Neural cell (in vitro differentiated cells): ENCODE measurements at regions not wholly inside any gene's neighbourhood (a gene's known extent, or its start where the extent isn't known, plus 50 kb on each side); places are given as distances from the start of the nearest gene placed in this dataset.

Source experiments
- EZH2 ChIP-seq: fragments of 200-600, 300-800 bp; shearing (Covaris generic), sonication (generic); IDR thresholded peaks from 2 replicates; pipeline ENCODE4 v1.6.1; 2014; ENCODE audit warnings: antibody characterized with exemption, low read length, borderline replicate concordance, mild to moderate bottlenecking; ENCODE audit not compliant: insufficient read depth, poor library complexity, severe bottlenecking
- MXI1 ChIP-seq: fragments of 450-650 bp; conservative IDR thresholded peaks from 2 replicates; pipeline ENCODE4 v1.6.1; 2014; ENCODE audit warnings: antibody characterized with exemption, mild to moderate bottlenecking; ENCODE audit not compliant: poor library complexity, severe bottlenecking

- TF ChIP-seq EZH2: no peak
- TF ChIP-seq MXI1: no peak
Measured at GRCh38 chr15:94119923-94120775, 111.2 kb upstream of the MCTP2 start.
